WI38 (cell line): ENCODE measurements at regions not wholly inside any gene's neighbourhood (a gene's known extent, or its start where the extent isn't known, plus 50 kb on each side); places are given as distances from the start of the nearest gene placed in this dataset.

ENCODE experiments used
- H3K4me3 ChIP-seq: 2 replicates; pipeline ENCODE4 v1.5.1; 2011; ENCODE audit warnings: low read depth, mild to moderate bottlenecking, control low read depth, low read length
- TF ChIP-seq, protein P1 (sequence below): IDR thresholded peaks from 2 replicates; pipeline ENCODE4 v1.5.1; 2012; ENCODE audit warnings: low read depth, mild to moderate bottlenecking, control low read depth, low read length

DNA sequence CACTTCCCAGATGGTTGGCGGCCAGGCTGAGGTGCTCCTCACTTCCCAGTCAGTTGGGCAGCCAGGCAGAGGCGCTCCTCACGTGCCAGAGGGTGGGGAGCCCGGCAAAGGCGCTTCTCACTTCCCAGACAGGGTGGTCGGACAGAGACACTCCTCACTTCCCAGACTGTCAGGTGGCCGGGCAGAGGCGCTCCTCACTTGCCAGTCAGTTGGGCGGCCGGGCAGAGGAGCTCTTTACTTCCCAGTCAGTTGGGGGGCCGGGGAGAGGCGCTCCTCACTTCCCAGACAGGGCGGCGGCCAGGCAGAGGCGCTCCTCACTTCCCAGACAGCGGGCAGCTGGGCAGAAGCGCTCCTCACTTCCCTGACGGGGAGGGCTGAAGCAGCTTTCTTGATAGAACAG is 143.0 kb upstream of the ARID2 start:
- no peak overlapping the region for H3K4me3 ChIP-seq
- TF ChIP-seq, protein P1, sequence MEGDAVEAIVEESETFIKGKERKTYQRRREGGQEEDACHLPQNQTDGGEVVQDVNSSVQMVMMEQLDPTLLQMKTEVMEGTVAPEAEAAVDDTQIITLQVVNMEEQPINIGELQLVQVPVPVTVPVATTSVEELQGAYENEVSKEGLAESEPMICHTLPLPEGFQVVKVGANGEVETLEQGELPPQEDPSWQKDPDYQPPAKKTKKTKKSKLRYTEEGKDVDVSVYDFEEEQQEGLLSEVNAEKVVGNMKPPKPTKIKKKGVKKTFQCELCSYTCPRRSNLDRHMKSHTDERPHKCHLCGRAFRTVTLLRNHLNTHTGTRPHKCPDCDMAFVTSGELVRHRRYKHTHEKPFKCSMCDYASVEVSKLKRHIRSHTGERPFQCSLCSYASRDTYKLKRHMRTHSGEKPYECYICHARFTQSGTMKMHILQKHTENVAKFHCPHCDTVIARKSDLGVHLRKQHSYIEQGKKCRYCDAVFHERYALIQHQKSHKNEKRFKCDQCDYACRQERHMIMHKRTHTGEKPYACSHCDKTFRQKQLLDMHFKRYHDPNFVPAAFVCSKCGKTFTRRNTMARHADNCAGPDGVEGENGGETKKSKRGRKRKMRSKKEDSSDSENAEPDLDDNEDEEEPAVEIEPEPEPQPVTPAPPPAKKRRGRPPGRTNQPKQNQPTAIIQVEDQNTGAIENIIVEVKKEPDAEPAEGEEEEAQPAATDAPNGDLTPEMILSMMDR: no peak

DNA sequence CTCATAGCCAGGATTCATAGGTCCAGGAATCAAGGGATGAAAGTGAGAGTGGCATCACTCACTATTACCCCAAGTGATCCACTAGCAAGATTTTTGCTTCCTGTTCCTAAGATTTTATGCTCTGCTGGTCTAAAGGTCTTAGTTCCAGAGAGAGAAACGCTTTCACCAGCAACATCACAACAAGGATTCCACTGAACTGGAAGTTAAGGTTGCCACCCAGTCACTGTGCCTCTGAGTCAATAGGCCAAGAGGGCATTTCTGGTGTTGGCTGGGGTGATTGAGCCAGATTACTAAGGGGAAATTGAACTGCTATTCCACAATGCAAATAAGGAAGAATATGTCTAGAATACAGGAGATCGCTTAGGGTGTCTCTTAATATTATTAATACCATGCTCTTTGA is 142.5 kb upstream of the ARID2 start:
- TF ChIP-seq, protein P1: no peak
- no peak overlapping the region for H3K4me3 ChIP-seq

DNA sequence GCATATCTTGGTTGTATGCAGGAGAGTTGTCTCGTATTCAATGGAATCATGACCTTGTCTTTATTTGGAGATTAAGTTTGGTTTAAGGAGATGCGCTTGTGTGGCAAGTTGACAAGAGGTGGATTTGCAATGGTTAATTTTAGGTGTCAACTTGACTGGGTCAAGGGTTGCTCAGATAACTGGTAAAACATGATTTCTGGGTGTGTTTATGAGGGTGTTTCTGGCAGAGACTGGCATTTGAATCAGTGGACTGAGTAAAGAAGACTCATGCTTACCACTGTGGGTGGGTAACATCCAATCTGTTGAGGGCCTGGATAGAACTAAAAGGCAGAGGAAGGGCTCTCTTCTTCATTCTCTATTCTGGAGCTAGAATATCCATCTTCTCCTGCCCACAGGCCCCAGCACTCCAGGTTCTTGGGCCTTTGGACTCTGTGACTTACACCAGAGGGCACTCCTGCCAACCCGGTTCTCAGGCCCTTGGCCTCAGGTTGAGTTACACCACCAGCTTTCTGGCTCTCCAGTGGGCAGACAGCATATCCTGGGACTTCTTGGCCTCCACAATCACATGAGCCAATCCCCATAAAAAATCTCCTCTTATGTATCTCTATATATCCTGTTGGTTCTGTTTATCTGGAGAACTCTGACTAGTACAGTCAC is 141.5 kb upstream of the ARID2 start:
- H3K4me3 ChIP-seq: no peak overlapping the region
- TF ChIP-seq, protein P1: no peak

DNA sequence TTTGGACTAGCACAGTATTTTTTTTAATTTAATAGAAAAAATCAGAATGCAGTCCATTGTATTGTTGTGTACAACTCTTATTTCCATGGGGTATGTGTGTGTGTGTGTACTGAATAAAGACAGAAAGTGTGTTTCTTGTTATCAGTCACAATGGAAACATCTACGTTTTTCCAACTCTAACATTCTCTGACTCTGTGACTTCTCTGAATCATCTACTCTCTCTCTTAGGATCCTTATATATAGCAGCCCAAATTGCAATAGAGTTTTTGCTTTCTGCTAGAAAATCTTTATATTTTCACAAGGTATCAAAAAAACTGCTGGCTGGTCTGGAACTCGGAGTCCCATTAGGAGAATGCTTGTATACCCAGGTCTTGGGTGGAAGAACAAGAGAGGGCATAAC is 138.9 kb upstream of the ARID2 start:
- TF ChIP-seq, protein P1: no peak

DNA sequence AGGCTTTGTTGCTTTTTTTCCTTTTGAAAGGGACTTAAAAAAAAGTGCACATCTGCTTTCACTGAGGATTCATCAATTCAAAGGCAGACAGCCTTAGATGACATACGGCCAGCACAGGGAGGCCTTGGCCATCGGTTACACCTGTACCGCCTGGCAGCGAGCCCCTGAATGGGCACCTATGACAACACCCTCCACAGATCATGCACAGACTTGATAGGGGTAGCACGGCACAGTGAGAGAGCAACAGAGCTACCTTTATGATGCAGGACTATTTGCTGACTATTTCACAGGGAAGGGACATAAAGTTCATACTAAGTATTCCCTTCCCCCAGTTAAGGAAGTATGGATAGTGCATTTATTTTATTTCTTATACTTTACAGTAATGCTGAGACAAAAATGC is 137.9 kb upstream of the ARID2 start:
- TF ChIP-seq, protein P1: no peak
- no peak overlapping the region for H3K4me3 ChIP-seq

More for the DNA sequence above, 138.9 kb upstream of the ARID2 start:
- no peak overlapping the region for H3K4me3 ChIP-seq

DNA sequence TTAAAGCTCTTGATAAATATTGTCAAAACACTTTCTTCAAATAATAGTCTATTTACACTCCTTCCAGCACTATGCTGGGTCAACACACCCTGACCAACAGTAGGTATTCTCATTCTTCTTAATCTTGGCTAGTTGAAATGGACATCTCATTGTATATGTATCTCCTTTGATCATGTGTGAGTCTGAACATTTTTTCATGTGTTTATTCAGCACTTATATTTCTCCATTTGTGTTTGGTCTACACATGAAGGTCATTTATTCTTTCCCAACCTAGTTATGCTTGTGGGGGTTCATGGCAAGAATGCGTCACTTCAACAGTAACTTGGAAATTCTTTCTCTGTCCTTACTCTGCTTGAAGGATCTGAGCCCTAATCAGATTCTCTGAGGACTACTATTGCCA is 133.1 kb upstream of the ARID2 start:
- TF ChIP-seq, protein P1: no peak
- H3K4me3 ChIP-seq: no peak overlapping the region

DNA sequence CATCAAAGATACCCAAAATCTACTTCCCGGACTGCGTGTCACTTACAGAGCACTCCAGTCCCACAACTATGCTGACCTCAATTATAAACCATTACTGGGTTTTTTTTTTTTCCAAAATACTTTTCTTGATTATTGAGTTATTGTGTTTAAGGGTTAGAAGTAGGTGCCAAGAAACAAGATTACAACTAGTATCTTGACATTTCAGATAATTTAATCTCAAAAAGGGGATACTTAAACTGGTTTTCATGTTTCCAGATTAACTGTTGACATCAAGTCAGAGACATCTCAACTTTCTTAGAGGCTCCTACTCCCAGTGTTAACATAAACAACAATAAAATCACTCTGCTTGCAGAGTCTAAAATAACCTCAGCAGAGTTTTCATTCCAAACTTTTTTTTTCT is 131.2 kb upstream of the ARID2 start:
- TF ChIP-seq, protein P1: no peak
- H3K4me3 ChIP-seq: no peak overlapping the region
